ENCODE measurements at regions not wholly inside any gene's neighbourhood (a gene's known extent, or its start where the extent isn't known, plus 50 kb on each side); places are given as distances from the start of the nearest gene placed in this dataset.

DNA sequence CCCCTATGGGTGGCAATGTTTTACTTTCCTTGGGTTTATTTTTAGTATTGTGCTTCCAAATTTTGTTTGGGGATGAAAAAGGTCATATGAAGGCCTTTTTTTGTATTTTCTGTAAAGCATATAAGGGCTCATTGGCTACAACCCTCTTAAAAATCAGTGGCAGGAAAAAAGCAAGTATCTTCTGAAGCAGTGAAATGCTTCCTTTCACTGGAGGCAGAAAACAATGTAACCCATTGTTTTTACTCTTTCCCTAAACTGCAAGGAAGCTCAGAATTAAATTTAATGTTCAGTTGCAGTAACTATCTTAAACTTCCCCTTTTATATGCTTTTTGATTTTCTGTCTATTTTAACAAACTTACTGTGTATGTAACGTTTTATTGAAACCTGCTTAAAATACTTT, 148.7 kb upstream of the LYZL1 start:
- Histone ChIP-seq H3K4me3 (ENCODE audit: low read length in 2 of 2) (no peak overlapping the region), H3K27ac (ENCODE audit: low read length) (no peak overlapping the region), H3K27me3 (ENCODE audit: control insufficient read depth in 1 of 2, insufficient read depth in 2 of 2, low read length in 2 of 2) (peaks cover 2 to 3% of the 10 kb centered on the region in 2 donors), H3K4me1 (ENCODE audit: control insufficient read depth, insufficient read depth, low read length) (no peaks in the 10 kb centered on the region), H3K9me3 (ENCODE audit: control insufficient read depth in 2 of 2, low read length in 2 of 2) (no peaks in the 10 kb centered on the region), H3K9ac (ENCODE audit: low read length in 2 of 2) (no peak overlapping the region), H3K36me3 (ENCODE audit: control insufficient read depth in 2 of 2, insufficient read depth in 2 of 2, low read length in 2 of 2) (no peaks in the 10 kb centered on the region)

DNA sequence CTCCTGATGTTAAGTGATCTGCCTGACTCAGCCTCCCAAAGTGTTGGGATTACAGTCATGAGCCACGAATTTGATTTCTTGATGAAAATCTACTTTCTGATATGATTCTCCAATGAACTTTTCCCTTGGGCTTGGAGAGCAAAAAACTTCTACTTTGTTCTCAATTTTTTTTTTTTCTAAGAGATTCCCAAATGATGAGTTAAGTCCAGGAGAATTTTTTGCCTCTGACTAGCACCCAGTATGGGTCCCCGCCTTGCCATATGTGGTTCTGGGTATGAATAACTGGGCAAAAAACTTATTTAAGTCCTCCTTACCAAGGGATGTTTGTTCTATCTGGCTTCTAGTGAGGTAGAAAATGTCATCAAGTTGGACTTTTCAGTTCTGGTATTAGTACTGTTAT, 147.9 kb upstream of the LYZL1 start:
- Histone ChIP-seq H3K27ac (ENCODE audit: low read length) (no peak overlapping the region), H3K9ac (ENCODE audit: low read length in 2 of 2) (no peak overlapping the region), H3K4me1 (ENCODE audit: control insufficient read depth, insufficient read depth, low read length) (no peaks in the 10 kb centered on the region), H3K9me3 (ENCODE audit: control insufficient read depth in 2 of 2, low read length in 2 of 2) (no peaks in the 10 kb centered on the region), H3K27me3 (ENCODE audit: control insufficient read depth in 1 of 2, insufficient read depth in 2 of 2, low read length in 2 of 2) (peaks cover 3 to 4% of the 10 kb centered on the region in 2 donors), H3K36me3 (ENCODE audit: control insufficient read depth in 2 of 2, insufficient read depth in 2 of 2, low read length in 2 of 2) (no peaks in the 10 kb centered on the region), H3K4me3 (ENCODE audit: low read length in 2 of 2) (no peak overlapping the region)

- Histone ChIP-seq H3K4me3 (ENCODE audit: low read length in 2 of 2) (no peak overlapping the region), H3K27me3 (ENCODE audit: control insufficient read depth in 1 of 2, insufficient read depth in 2 of 2, low read length in 2 of 2) (peaks cover 3 to 4% of the 10 kb centered on the region in 2 donors), H3K9ac (ENCODE audit: low read length in 2 of 2) (no peak overlapping the region), H3K36me3 (ENCODE audit: control insufficient read depth in 2 of 2, insufficient read depth in 2 of 2, low read length in 2 of 2) (no peaks in the 10 kb centered on the region), H3K4me1 (ENCODE audit: control insufficient read depth, insufficient read depth, low read length) (no peaks in the 10 kb centered on the region), H3K27ac (ENCODE audit: low read length) (no peak overlapping the region), H3K9me3 (ENCODE audit: control insufficient read depth in 2 of 2, low read length in 2 of 2) (no peaks in the 10 kb centered on the region)
Observed at GRCh38 chr10:29141761-29142160, 147.1 kb upstream of the LYZL1 start.

DNA sequence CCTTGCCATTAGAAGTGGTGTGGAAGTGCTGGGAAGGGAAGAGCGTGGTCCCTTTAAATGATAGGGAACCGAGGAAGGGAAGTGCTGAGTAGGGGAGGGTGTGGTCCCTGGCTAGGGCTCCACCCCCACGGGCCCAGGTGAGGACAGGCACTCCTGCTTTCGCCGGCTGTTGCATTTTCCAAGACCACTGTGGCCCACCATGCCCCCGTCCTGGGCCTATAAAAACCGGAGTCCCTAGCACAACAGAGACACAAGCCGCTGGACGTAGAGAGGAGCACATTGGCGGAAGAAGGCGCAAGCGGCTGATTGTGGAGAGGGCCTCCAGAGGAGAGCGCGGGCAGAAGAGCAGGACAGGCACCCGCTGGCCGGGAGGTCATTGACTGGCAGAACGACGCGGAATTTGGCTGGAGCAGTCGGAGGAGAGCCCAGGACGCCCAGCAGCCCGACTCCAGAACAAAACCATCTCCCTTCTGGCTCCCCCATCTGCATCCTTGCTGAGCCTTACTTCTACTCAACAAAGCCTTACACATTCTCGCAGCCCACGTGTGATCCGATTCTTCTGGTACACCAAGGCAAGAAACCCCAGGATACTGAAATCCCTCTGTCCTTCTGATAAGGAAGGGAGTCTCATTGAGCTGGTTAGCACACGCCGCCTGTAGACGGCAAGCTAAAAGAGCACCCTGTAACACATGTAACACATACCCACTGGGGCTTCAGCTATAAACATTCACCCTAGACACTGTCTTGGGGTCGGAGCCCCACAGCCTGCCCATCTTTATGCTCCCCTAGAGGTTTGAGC, 146.2 kb upstream of the LYZL1 start:
- H3K36me3 ChIP-seq (ENCODE audit: control insufficient read depth in 2 of 2, insufficient read depth in 2 of 2, low read length in 2 of 2): no peaks in the 10 kb centered on the region
- no peak overlapping the region for H3K4me3 ChIP-seq (ENCODE audit: low read length in 2 of 2)
- no peak overlapping the region for H3K9ac ChIP-seq (ENCODE audit: low read length in 2 of 2)
- peaks cover 3 to 4% of the 10 kb centered on the region in 2 donors for H3K27me3 ChIP-seq (ENCODE audit: control insufficient read depth in 1 of 2, insufficient read depth in 2 of 2, low read length in 2 of 2)
- H3K27ac ChIP-seq (ENCODE audit: low read length): no peak overlapping the region
- no peaks in the 10 kb centered on the region for H3K9me3 ChIP-seq (ENCODE audit: control insufficient read depth in 2 of 2, low read length in 2 of 2)
- no peaks in the 10 kb centered on the region for H3K4me1 ChIP-seq (ENCODE audit: control insufficient read depth, insufficient read depth, low read length)

GRCh38 chr10:29144126-29144525, 144.7 kb upstream of the LYZL1 start:
- Histone ChIP-seq H3K9ac (ENCODE audit: low read length in 2 of 2) (no peak overlapping the region), H3K4me3 (ENCODE audit: low read length in 2 of 2) (no peak overlapping the region), H3K27me3 (ENCODE audit: control insufficient read depth in 1 of 2, insufficient read depth in 2 of 2, low read length in 2 of 2) (peaks cover 3 to 4% of the 10 kb centered on the region in 2 donors), H3K27ac (ENCODE audit: low read length) (no peak overlapping the region), H3K36me3 (ENCODE audit: control insufficient read depth in 2 of 2, insufficient read depth in 2 of 2, low read length in 2 of 2) (no peaks in the 10 kb centered on the region), H3K9me3 (ENCODE audit: control insufficient read depth in 2 of 2, low read length in 2 of 2) (no peaks in the 10 kb centered on the region), H3K4me1 (ENCODE audit: control insufficient read depth, insufficient read depth, low read length) (no peaks in the 10 kb centered on the region)

DNA sequence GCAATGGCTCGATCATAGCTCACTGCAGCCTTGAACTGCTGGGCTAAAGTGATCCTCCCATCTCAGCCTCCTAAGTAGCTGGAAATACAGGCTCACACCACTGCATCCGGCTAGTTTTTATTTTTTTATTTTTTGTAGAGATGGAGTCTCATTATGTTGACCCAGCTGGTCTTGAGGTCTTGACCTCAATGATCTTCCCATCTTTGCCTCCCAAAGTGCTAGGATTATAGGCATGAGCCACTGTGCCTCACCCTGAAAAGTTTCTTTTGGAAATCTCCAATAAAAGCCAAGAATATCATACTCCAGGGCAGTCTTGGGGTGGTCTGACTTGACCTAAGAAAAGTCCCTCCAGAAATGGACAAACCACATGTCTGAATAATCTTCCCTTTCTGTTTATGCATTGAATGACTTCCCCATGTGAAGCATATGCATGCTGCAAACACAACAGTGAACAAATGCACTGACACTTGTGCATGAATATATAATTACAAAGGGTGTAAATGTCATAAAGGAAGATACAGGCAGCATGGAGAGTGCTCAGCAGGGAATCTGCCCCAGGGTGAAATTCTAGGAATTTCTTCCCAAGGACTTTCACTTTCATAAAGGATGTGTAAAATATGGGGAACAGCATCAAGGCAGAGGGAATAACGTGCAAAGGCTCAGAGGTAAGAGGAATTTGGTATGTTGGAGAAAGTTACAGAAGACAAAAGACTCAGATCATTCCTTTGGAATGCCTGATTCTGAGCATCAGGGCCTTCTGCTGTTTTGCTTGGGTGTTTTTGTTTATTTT, 142.4 kb upstream of the LYZL1 start:
- H3K9me3 ChIP-seq (ENCODE audit: control insufficient read depth in 2 of 2, low read length in 2 of 2): no peaks in the 10 kb centered on the region
- H3K27ac ChIP-seq (ENCODE audit: low read length): no peak overlapping the region
- peaks cover 3 to 6% of the 10 kb centered on the region in 2 donors for H3K27me3 ChIP-seq (ENCODE audit: control insufficient read depth in 1 of 2, insufficient read depth in 2 of 2, low read length in 2 of 2)
- H3K9ac ChIP-seq (ENCODE audit: low read length in 2 of 2): no peak overlapping the region
- no peaks in the 10 kb centered on the region for H3K36me3 ChIP-seq (ENCODE audit: control insufficient read depth in 2 of 2, insufficient read depth in 2 of 2, low read length in 2 of 2)
- no peak overlapping the region for H3K4me3 ChIP-seq (ENCODE audit: low read length in 2 of 2)
- H3K4me1 ChIP-seq (ENCODE audit: control insufficient read depth, insufficient read depth, low read length): no peaks in the 10 kb centered on the region

DNA sequence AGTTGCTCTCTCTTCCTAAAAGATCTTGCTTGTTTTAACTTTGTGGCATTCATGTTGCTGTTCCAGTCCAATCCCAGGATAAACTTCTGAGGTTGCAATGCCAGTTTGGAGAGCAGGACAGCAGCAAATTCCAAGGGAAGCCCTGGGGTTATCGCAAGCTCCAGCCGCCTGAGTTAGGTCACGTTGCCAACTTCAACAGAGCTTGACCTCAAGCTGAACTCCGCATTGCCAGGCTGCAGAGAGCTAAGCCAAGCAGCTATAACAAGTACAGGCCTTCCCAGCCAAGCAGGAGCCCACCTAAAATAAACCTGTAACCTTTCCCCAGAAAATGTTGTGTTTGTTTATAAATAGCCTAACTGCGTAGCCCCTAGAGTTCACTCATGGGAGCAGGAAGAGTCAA, 138.9 kb upstream of the LYZL1 start:
- Histone ChIP-seq H3K4me3 (ENCODE audit: low read length in 2 of 2) (no peak overlapping the region), H3K27me3 (ENCODE audit: control insufficient read depth in 1 of 2, insufficient read depth in 2 of 2, low read length in 2 of 2) (peaks cover 0 to 4% of the 10 kb centered on the region in 2 donors), H3K27ac (ENCODE audit: low read length) (no peak overlapping the region), H3K36me3 (ENCODE audit: control insufficient read depth in 2 of 2, insufficient read depth in 2 of 2, low read length in 2 of 2) (no peaks in the 10 kb centered on the region), H3K4me1 (ENCODE audit: control insufficient read depth, insufficient read depth, low read length) (no peaks in the 10 kb centered on the region), H3K9me3 (ENCODE audit: control insufficient read depth in 2 of 2, low read length in 2 of 2) (no peaks in the 10 kb centered on the region), H3K9ac (ENCODE audit: low read length in 2 of 2) (no peak overlapping the region)

DNA sequence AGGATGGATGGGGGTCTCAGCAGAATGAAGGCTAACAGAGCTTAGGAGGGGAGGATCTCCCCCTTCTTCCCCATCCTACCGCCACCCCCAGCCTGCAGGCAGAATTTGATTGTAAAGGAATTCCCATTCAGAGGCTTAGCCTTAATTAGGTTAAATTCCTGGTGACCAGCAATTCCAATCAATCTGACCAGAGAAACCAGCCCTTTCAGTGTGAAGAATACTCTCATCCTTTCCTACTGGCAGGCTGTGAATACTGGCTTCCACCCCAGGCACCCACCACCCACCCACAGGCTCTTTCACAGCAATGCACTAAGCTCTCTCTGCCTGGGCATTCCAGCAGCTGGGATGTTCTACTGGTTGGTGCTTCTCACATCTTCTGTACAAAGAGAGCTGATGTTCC, 137.9 kb upstream of the LYZL1 start:
- Histone ChIP-seq H3K9me3 (ENCODE audit: control insufficient read depth in 2 of 2, low read length in 2 of 2) (no peaks in the 10 kb centered on the region), H3K4me3 (ENCODE audit: low read length in 2 of 2) (no peak overlapping the region), H3K36me3 (ENCODE audit: control insufficient read depth in 2 of 2, insufficient read depth in 2 of 2, low read length in 2 of 2) (no peaks in the 10 kb centered on the region), H3K27ac (ENCODE audit: low read length) (no peak overlapping the region), H3K27me3 (ENCODE audit: control insufficient read depth in 1 of 2, insufficient read depth in 2 of 2, low read length in 2 of 2) (peaks cover 0 to 2% of the 10 kb centered on the region in 2 donors), H3K4me1 (ENCODE audit: control insufficient read depth, insufficient read depth, low read length) (no peaks in the 10 kb centered on the region), H3K9ac (ENCODE audit: low read length in 2 of 2) (no peak overlapping the region)

DNA sequence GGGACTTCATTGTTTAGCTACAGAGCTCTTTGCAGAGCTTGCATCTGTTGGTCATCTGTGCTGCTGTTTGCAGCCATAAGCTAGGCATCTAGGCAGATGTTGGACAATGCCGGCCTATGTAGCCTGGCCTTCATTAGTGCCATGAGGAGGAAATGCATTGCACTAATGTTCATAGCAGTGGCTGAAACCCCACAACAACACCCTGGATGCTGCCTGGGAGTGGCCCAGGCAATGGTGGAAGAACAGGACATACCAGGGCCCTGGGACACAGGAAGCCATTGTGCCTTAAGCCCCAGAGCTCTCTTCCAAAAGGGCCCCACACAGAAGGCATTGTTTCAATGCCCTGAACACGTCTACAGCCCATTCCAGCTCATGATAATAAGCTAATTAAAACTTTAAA, 131.5 kb upstream of the LYZL1 start:
- no peak overlapping the region for H3K9ac ChIP-seq (ENCODE audit: low read length in 2 of 2)
- H3K36me3 ChIP-seq (ENCODE audit: control insufficient read depth in 2 of 2, insufficient read depth in 2 of 2, low read length in 2 of 2): no peaks in the 10 kb centered on the region
- H3K9me3 ChIP-seq (ENCODE audit: control insufficient read depth in 2 of 2, low read length in 2 of 2): no peaks in the 10 kb centered on the region
- H3K4me3 ChIP-seq (ENCODE audit: low read length in 2 of 2): no peak overlapping the region
- H3K27ac ChIP-seq (ENCODE audit: low read length): no peak overlapping the region
- H3K4me1 ChIP-seq (ENCODE audit: control insufficient read depth, insufficient read depth, low read length): no peaks in the 10 kb centered on the region
- H3K27me3 ChIP-seq (ENCODE audit: control insufficient read depth in 1 of 2, insufficient read depth in 2 of 2, low read length in 2 of 2): peaks cover 0 to 4% of the 10 kb centered on the region in 2 donors

- H3K4me3 ChIP-seq (ENCODE audit: low read length in 2 of 2): no peak overlapping the region
- no peaks in the 10 kb centered on the region for H3K36me3 ChIP-seq (ENCODE audit: control insufficient read depth in 2 of 2, insufficient read depth in 2 of 2, low read length in 2 of 2)
- H3K27ac ChIP-seq (ENCODE audit: low read length): no peak overlapping the region
- no peak overlapping the region for H3K9ac ChIP-seq (ENCODE audit: low read length in 2 of 2)
- H3K9me3 ChIP-seq (ENCODE audit: control insufficient read depth in 2 of 2, low read length in 2 of 2): no peaks in the 10 kb centered on the region
- H3K4me1 ChIP-seq (ENCODE audit: control insufficient read depth, insufficient read depth, low read length): no peaks in the 10 kb centered on the region
- H3K27me3 ChIP-seq (ENCODE audit: control insufficient read depth in 1 of 2, insufficient read depth in 2 of 2, low read length in 2 of 2): peaks cover 0 to 4% of the 10 kb centered on the region in 2 donors
Observed at GRCh38 chr10:29158066-29158465, 130.8 kb upstream of the LYZL1 start.

DNA sequence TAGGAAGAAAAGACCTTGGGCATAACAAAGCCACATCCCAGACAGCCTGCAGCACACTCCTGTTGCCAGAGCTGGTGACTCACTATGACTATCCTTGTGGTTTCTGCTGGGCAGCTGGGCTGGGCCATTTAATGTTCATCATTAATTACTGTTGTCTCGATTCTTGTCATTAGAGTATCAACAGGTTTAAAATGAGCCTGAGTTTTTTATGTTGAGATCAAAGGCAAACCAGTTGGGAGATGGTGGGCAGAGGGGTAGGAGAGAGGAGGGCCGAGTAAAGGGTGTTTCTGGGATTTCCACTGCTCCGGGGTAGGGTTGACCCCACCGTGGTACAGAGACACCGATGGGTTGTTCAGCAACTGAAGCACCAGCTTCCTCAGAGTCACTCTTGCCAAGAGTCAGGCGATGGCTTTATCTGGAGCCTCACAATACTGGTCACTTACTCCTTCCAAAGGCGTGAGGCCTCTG, 128.7 kb upstream of the LYZL1 start:
- H3K9ac ChIP-seq (ENCODE audit: low read length in 2 of 2): no peak overlapping the region
- no peaks in the 10 kb centered on the region for H3K4me1 ChIP-seq (ENCODE audit: control insufficient read depth, insufficient read depth, low read length)
- H3K27me3 ChIP-seq (ENCODE audit: control insufficient read depth in 1 of 2, insufficient read depth in 2 of 2, low read length in 2 of 2): peaks cover 0 to 4% of the 10 kb centered on the region in 2 donors
- no peak overlapping the region for H3K4me3 ChIP-seq (ENCODE audit: low read length in 2 of 2)
- no peaks in the 10 kb centered on the region for H3K9me3 ChIP-seq (ENCODE audit: control insufficient read depth in 2 of 2, low read length in 2 of 2)
- H3K36me3 ChIP-seq (ENCODE audit: control insufficient read depth in 2 of 2, insufficient read depth in 2 of 2, low read length in 2 of 2): no peaks in the 10 kb centered on the region
- H3K27ac ChIP-seq (ENCODE audit: low read length): no peak overlapping the region
